NCI-H128 (cell line): ENCODE measurements at regions not wholly inside any gene's neighbourhood (a gene's known extent, or its start where the extent isn't known, plus 50 kb on each side); places are given as distances from the start of the nearest gene placed in this dataset.

ENCODE experiments used
- DNase-seq: peaks from one replicate; lab custom pipeline; 2025; ENCODE audit not compliant: unreplicated experiment; lab: John Stamatoyannopoulos, UW

DNA sequence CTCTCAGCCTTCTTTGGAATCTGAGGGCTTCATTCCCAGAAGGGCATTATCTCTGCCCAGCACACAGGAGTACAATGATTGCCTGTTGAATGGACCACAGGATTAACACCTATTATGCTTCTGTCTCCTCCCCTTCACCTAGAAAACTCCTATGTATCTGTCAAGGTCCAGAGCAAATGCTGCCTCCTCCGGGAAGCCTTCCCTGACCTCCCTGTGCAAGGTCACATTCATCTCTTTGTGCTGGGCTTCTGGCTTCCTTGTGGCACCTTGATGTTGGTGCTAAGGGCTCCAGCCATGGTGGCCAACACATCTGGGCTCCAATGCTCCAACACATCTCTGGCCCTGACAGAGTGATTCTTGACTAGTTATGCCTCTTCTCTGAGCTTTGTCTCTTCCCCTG, 49.9 kb upstream of the ATP2B2 start:
- no peak for DNase-seq

DNA sequence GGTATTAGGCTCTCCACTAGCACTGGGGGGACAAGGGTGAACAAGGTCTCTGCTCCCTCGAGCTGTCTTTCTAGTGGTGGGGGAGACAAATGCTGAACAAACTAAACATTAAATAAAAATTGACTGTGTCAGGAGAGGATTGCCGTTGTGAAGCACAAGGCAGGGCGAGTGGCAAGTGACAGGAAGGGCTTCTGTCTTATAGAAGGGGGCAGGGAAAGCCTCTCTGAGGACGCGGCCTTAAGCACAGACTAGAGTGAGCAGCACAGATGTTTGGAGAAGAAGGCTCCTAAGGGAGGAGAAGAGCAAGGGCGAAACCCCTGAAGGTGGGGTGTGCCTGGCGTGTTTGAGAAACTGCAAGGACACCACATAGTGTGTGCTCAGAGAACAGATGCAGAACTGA, 50.9 kb upstream of the ATP2B2 start:
- no peak for DNase-seq

DNA sequence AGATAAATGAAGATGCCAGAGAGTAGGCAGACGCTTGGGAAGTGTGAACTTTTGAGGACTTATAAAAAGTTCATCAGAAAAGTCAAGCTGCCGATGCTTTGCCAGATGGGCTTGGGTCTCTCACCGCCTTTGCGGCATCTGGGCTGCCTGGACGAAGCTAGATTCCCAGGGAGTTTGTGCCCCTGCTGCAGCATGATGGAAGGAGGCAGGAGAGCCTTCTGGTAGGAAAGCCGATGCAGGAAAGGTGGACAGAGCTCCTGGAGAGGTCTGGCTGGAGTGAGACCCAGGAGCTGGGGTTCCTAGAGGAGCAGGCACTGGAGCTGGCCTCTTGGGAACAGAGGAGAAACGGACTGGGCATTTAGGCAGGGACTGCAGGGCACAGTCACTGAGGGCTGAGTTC, 51.9 kb upstream of the ATP2B2 start:
- DNase-seq, result no peak

GRCh38 chr3:10557781-10558373, 52.5 kb upstream of the ATP2B2 start:
- no peak for DNase-seq

DNA sequence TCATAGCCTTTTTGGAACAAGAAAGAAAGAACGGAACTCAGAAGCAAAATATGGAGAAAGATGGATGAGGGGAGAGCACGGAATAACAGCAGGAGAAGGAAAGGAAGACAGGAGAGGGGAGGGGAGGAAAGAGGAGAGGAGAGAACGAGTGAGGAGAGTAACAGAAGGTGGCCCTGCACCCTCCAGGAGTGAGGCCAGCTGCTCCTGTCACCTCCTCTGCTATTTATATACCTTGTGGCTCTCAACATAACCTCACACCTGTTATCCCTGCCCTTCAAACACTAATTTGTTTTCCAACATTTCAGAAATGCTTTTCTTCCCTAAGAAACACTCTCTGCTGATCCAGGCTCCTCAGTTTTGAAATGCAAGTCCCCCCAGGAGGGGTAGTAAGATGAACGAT, 53.4 kb upstream of the ATP2B2 start:
- DNase-seq, result no peak

GRCh38 chr3:10560060-10560861, 54.9 kb upstream of the ATP2B2 start:
- no peak for DNase-seq

GRCh38 chr3:10561162-10561945, 56.0 kb upstream of the ATP2B2 start:
- DNase-seq, result no peak

DNA sequence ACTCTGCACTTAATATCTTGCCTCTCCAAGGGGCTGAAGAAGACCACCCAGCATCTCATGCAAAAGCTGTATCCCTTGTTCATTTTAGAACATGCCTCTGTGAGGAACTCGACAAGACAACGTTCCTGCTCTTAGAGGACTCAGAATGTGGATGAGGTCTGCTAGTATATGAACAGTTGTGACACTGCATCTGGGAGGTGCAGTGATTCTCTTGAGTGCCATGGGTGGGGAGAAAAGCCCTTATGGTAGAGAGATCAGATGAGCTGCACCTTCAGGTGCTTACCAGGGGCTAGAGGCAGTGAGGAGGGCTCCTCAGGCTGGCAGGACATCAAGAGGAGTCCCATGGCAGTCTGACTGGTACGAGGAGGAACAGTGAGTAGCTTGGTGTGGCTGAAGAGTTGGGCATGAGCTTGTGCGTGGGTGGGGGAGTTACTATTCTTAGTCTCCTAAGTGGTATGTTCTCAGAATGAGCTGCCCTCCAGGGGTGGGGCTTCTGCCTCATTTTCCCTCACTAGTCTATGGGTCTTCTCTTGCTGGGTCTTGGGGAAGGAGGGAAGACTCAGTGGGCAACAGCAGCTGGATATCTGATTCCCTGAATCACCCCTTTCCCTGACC, 56.7 kb upstream of the ATP2B2 start:
- no peak for DNase-seq

DNA sequence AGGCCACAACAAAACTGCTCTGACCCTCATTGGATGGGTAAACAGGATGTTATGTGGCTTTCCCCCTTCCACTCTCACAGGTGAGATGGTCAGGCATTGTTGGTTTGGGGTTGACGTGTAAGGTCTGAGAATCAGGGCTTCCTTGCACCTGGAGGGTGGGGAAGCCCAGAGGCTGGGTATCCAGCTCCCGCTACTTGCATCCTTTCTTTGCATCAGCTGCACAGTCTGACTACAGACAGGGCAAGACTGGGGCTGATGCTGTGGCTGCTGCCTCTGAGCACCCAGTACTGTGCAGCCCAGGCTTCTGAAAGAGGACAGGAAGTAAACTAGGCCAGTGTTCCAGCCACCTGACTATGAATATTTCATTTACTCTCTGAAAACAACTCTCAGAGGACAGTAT, 58.0 kb upstream of the ATP2B2 start:
- DNase-seq, result no peak

- DNase-seq, result no peak
Observed at GRCh38 chr3:10565814-10566213, 60.4 kb upstream of the ATP2B2 start.

DNA sequence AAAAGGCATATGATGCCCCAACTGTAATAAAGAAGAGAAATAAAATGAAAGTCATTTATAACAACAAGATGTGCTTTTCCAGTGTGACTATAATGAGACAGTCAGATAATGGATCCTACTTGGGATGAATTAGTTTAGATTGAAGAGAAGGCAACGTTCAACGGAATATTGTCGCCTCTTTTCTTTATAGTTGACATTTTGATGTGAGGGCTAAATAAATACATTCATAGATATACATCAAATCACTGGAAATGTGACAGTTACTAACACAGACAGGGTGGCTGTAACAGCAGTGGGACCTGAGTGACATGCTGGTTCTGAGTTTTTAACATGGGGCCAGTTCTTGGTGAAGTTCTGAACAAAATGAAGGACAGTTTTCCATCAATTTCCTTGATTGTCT, 61.1 kb upstream of the ATP2B2 start:
- DNase-seq, result no peak

DNA sequence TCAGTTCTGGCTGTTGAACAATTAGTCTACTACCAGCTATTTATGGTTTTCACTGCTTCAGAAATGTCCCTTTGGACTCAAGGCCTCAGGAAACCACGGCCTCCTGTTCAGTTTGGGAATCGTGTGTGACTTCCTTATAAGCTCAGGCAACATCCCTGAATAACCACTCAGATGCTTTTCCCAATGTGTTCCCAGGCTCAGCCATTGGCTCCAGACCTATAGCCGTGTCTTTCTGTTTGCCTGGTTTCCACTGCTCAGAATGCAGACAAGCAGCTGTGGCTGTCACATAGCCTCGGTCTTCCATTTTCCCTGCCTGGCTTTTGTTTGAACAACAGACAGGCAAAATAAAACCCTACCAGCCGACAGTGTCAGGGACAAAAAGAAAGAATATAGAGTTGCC, 63.2 kb upstream of the ATP2B2 start:
- no peak for DNase-seq

- DNase-seq, result no peak
Observed at GRCh38 chr3:10570196-10570946, 65.0 kb upstream of the ATP2B2 start.

DNA sequence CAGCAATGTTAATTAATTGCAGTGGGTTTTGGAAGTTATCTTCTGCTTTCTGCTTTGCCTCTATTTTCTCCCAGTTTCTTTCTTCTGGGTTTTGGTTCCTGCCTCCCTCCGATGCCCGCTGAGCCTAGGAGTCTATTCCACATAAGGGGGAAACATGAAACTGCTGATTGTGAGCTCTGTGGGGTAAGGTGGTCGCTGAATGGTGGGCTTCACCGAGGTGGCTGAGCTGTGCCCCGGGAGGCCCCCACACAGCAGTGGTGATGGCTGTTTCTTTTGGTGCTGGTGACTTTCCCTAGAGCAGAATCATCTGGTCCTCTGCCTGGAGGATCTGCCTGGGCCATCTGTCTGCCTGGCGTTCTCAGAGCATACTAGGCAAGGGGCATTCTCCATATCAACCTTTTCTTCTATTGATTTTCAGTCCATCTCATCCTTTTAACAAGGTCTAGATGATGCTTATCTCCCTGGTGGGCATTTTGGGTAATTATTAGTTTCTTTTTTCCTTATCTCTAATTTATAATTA, 68.8 kb upstream of the ATP2B2 start:
- DNase-seq, result no peak

GRCh38 chr3:10575601-10576160, 70.3 kb upstream of the ATP2B2 start:
- DNase-seq, result no peak

DNA sequence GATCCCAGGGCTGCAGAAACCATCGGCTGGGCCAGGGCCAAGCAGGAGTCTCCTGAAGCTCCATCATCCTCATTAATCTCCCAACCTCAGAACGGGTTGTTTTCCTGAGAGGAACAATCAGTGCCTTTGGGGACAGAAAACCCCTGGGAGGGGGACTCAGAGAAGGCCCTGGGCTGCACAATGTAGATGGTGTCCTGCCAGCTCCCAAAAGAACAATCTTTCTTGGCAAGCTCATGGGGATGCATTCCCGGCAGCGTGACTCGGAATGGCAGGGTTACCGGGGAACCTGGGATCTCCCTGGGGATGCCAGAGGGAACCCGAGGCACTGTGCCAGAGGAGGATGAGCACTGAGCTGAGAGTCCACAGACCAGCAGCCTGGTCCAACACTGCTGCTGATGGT, 72.1 kb upstream of the ATP2B2 start:
- DNase-seq, result no peak

DNA sequence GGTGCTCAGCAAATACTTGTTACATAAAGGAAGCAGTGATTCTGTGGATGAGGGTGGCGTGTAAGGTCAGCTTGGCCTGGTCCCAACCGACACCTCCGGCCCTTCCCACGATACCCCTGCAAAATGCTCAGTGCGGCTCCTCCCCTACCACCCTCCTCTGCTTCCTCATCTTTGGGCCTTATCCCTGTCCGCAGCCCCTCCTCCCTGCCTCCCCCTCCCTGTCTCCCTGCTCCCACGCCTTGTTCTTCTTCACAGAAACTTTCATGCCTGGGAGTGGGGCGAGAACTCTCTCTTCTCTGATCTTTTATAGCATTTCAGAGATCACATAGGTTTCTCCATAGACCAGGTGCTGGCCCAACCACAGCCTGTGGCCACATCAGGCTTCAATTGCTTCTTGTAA, 75.0 kb upstream of the ATP2B2 start:
- DNase-seq, result no peak

DNA sequence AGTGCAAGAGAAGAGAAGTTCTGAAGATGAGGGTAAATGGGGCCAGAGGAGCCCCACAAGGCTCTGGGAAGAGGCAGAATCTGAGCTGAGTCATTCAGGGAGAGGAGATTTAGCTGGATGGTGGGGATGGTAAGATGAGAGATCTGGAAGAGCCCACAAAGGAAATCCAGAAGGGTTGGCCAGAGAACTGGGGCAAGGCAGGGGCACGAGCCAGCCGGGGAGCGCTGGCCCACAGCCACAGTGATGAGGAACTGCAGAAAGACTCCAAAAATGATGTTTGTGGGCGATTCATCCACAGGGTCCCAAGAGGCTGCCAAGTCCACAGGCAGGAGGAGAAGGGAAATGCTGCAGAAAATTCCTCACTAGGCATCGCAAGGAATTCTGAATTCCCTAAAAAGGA, 75.9 kb upstream of the ATP2B2 start:
- DNase-seq, result no peak

- DNase-seq, result no peak
Observed at GRCh38 chr3:10581716-10582115, 76.3 kb upstream of the ATP2B2 start.

DNA sequence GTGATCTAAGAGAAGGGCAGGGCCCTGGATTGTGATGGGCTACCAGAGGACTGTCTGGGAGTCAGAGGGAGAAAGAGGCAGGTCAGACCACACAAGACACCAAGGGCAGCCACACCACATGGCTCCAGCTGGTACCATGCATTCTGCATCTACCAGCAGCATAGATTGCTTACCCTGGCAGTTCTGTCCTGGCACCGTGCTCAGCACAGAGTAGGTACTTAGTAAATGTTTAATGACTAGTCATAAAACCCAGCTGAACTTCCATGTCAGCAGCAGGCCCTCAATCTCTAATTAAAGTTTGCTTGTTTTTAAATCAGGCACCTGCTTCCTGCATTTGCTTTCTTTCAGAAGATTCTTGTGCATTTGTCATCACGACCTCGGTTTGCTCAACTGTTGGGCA, 77.3 kb upstream of the ATP2B2 start:
- DNase-seq, result no peak
